ENCODE measurements at regions not wholly inside any gene's neighbourhood (a gene's known extent, or its start where the extent isn't known, plus 50 kb on each side); places are given as distances from the start of the nearest gene placed in this dataset.

- DNase-seq, result no peak
Observed at GRCh38 chr2:2866459-2866858, 511.2 kb downstream of the EIPR1 start.

- DNase-seq, result no peak
Observed at GRCh38 chr2:2862386-2862785, 515.2 kb downstream of the EIPR1 start.

- no peak for DNase-seq
Observed at GRCh38 chr2:2861666-2862240, 515.9 kb downstream of the EIPR1 start.

GRCh38 chr2:2860589-2861300, 516.9 kb downstream of the EIPR1 start:
- no peak for DNase-seq

- DNase-seq, result no peak
Observed at GRCh38 chr2:2859732-2860131, 517.9 kb downstream of the EIPR1 start.

- DNase-seq, result no peak
Observed at GRCh38 chr2:2859164-2859563, 518.5 kb downstream of the EIPR1 start.

- DNase-seq, result no peak
Observed at GRCh38 chr2:2856723-2857415, 520.7 kb downstream of the EIPR1 start.

GRCh38 chr2:2855297-2855696, 522.3 kb downstream of the EIPR1 start:
- DNase-seq, result no peak

GRCh38 chr2:2853346-2853745, 522.3 kb upstream of the MYT1L start:
- DNase-seq, result no peak

- no peak for DNase-seq
Observed at GRCh38 chr2:2851806-2852777, 521.0 kb upstream of the MYT1L start.

- DNase-seq, result no peak
Observed at GRCh38 chr2:2851316-2851715, 520.2 kb upstream of the MYT1L start.

GRCh38 chr2:2850859-2851258, 519.8 kb upstream of the MYT1L start:
- no peak for DNase-seq

- no peak for DNase-seq
Observed at GRCh38 chr2:2850218-2850755, 519.2 kb upstream of the MYT1L start.

GRCh38 chr2:2849464-2850217, 518.6 kb upstream of the MYT1L start:
- no peak for DNase-seq

- no peak for DNase-seq
Observed at GRCh38 chr2:2848621-2849333, 517.7 kb upstream of the MYT1L start.

- no peak for DNase-seq
Observed at GRCh38 chr2:2848198-2848597, 517.1 kb upstream of the MYT1L start.

GRCh38 chr2:2847209-2847676, 516.2 kb upstream of the MYT1L start:
- DNase-seq, result no peak

- DNase-seq, result no peak
Observed at GRCh38 chr2:2846332-2847208, 515.5 kb upstream of the MYT1L start.

GRCh38 chr2:2845806-2846315, 514.8 kb upstream of the MYT1L start:
- DNase-seq, result no peak

- DNase-seq, result no peak
Observed at GRCh38 chr2:2845267-2845666, 514.2 kb upstream of the MYT1L start.
